ENCODE measurements at regions not wholly inside any gene's neighbourhood (a gene's known extent, or its start where the extent isn't known, plus 50 kb on each side); places are given as distances from the start of the nearest gene placed in this dataset.

DNA sequence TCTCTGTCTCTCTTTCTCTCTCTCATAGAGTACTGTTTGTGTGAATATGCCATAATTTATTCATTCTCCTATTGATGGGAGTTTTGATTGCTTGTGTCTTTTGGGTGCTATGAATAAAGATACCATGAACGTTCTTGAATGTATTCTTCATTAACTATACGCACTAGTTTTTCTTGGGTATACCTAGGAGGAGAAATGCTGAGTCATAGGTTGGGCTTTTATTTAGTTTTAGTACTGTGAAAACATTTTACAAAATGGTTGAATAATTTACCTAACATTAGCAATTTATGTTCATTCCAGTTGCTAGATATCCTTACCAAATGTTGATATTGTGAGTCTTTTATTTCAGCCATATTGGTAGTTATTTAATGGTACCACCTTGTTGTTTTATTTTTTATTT is 192.5 kb downstream of the NPR3 start:
- no peak overlapping the region for H3K9ac ChIP-seq (ENCODE audit: control insufficient read depth, extremely low read depth, insufficient read depth, low read length)
- DNase-seq (ENCODE audit: low read depth, low spot score), result no peak
- H3K9me3 ChIP-seq (ENCODE audit: control insufficient read depth, low read depth, low read length), result peaks cover 2% of the 10 kb centered on the region
- H4K20me1 ChIP-seq (ENCODE audit: control insufficient read depth, extremely low read depth, insufficient read depth, low read length), result no peaks in the 10 kb centered on the region
- H3K79me2 ChIP-seq (ENCODE audit: control insufficient read depth, insufficient read depth, low read length), result no peaks in the 10 kb centered on the region
- no peak overlapping the region for H2AFZ ChIP-seq (ENCODE audit: control insufficient read depth, low read length)
- H3K4me1 ChIP-seq (ENCODE audit: control insufficient read depth, extremely low read depth, insufficient read depth, low read length), result no peaks in the 10 kb centered on the region
- no peak overlapping the region for H3K4me2 ChIP-seq (ENCODE audit: control insufficient read depth, extremely low read depth, insufficient read depth, low read depth, low read length)
- no peaks in the 10 kb centered on the region for H3K9me1 ChIP-seq (ENCODE audit: control insufficient read depth, extremely low read depth, insufficient read depth, low read length)
- H3K27ac ChIP-seq (ENCODE audit: control insufficient read depth, insufficient read depth, low read length), result no peak overlapping the region
- dilution Hi-C loops (cut with MboI; ENCODE audit: extremely low pct_ligation_motif_present, low sequenced_read_pairs), result no loop called here
- no peak for TF ChIP-seq EZH2 (IDR thresholded peaks at IDR 0.05; ENCODE audit: low read length)
- TF ChIP-seq, protein P1, sequence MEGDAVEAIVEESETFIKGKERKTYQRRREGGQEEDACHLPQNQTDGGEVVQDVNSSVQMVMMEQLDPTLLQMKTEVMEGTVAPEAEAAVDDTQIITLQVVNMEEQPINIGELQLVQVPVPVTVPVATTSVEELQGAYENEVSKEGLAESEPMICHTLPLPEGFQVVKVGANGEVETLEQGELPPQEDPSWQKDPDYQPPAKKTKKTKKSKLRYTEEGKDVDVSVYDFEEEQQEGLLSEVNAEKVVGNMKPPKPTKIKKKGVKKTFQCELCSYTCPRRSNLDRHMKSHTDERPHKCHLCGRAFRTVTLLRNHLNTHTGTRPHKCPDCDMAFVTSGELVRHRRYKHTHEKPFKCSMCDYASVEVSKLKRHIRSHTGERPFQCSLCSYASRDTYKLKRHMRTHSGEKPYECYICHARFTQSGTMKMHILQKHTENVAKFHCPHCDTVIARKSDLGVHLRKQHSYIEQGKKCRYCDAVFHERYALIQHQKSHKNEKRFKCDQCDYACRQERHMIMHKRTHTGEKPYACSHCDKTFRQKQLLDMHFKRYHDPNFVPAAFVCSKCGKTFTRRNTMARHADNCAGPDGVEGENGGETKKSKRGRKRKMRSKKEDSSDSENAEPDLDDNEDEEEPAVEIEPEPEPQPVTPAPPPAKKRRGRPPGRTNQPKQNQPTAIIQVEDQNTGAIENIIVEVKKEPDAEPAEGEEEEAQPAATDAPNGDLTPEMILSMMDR (optimal IDR thresholded peaks at IDR 0.05 in 1 of 3, IDR thresholded peaks at IDR 0.05 in 1 of 3, conservative IDR thresholded peaks at IDR 0.05 in 1 of 3; ENCODE audit: extremely low read depth in 1 of 3, insufficient read depth in 2 of 3, low read length in 3 of 3), result no peak
- H3K36me3 ChIP-seq (ENCODE audit: control insufficient read depth in 2 of 2, extremely low read depth in 1 of 2, insufficient read depth in 2 of 2, low read length in 2 of 2), result no peaks in the 10 kb centered on the region
- H3K27me3 ChIP-seq (ENCODE audit: control insufficient read depth, extremely low read depth, insufficient read depth, low read length), result no peaks in the 10 kb centered on the region
- no peak overlapping the region for H3K4me3 ChIP-seq (ENCODE audit: control insufficient read depth in 2 of 3, extremely low read depth in 1 of 3, insufficient read depth in 2 of 3, low read depth in 1 of 3, low read length in 3 of 3)
- FAIRE-seq, result no peak

DNA sequence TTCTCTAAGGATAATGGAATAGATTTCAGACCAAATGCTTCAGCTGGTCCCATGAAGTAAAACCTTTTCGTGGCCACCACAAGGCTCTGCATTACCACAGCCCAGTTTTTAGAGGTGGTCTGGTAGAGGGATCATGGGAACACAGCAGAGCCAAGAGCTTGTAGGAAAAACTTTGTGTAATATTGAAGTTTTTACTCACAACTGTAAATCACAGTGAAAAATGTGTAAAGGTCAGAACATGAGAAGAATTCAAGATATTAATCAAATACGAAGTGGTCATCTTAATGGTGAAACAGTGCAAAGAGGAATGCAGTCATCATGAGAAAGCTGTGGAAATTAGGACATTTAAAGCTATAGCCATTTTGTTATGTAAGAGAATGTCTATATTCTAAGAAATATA is 197.5 kb downstream of the NPR3 start:
- Histone ChIP-seq H3K79me2 (ENCODE audit: control insufficient read depth, insufficient read depth, low read length) (no peaks in the 10 kb centered on the region), H3K9ac (ENCODE audit: control insufficient read depth, extremely low read depth, insufficient read depth, low read length) (no peak overlapping the region), H3K4me3 (ENCODE audit: control insufficient read depth in 2 of 3, extremely low read depth in 1 of 3, insufficient read depth in 2 of 3, low read depth in 1 of 3, low read length in 3 of 3) (no peak overlapping the region), H3K27ac (ENCODE audit: control insufficient read depth, insufficient read depth, low read length) (no peak overlapping the region), H3K9me3 (ENCODE audit: control insufficient read depth, low read depth, low read length) (no peaks in the 10 kb centered on the region), H3K36me3 (ENCODE audit: control insufficient read depth in 2 of 2, extremely low read depth in 1 of 2, insufficient read depth in 2 of 2, low read length in 2 of 2) (no peaks in the 10 kb centered on the region), H3K4me2 (ENCODE audit: control insufficient read depth, extremely low read depth, insufficient read depth, low read depth, low read length) (no peak overlapping the region), H4K20me1 (ENCODE audit: control insufficient read depth, extremely low read depth, insufficient read depth, low read length) (no peaks in the 10 kb centered on the region), H2AFZ (ENCODE audit: control insufficient read depth, low read length) (no peak overlapping the region), H3K4me1 (ENCODE audit: control insufficient read depth, extremely low read depth, insufficient read depth, low read length) (no peaks in the 10 kb centered on the region), H3K27me3 (ENCODE audit: control insufficient read depth, extremely low read depth, insufficient read depth, low read length) (no peaks in the 10 kb centered on the region), H3K9me1 (ENCODE audit: control insufficient read depth, extremely low read depth, insufficient read depth, low read length) (no peaks in the 10 kb centered on the region)
- DNase-seq (ENCODE audit: low read depth, low spot score) (no peak), FAIRE-seq (no peak)
- TF ChIP-seq EZH2 (IDR thresholded peaks at IDR 0.05; ENCODE audit: low read length), result no peak
- TF ChIP-seq, protein P1 (optimal IDR thresholded peaks at IDR 0.05 in 1 of 3, IDR thresholded peaks at IDR 0.05 in 1 of 3, conservative IDR thresholded peaks at IDR 0.05 in 1 of 3; ENCODE audit: extremely low read depth in 1 of 3, insufficient read depth in 2 of 3, low read length in 3 of 3), result no peak
- dilution Hi-C loops (cut with MboI; ENCODE audit: extremely low pct_ligation_motif_present, low sequenced_read_pairs), result no loop called here
